ENCODE measurements at regions not wholly inside any gene's neighbourhood (a gene's known extent, or its start where the extent isn't known, plus 50 kb on each side); places are given as distances from the start of the nearest gene placed in this dataset.
"Not testable (repeated sequence)": the region's sequence is repeated elsewhere in the genome, so short reads cannot be mapped to it uniquely, and the experiment has no call there.

DNA sequence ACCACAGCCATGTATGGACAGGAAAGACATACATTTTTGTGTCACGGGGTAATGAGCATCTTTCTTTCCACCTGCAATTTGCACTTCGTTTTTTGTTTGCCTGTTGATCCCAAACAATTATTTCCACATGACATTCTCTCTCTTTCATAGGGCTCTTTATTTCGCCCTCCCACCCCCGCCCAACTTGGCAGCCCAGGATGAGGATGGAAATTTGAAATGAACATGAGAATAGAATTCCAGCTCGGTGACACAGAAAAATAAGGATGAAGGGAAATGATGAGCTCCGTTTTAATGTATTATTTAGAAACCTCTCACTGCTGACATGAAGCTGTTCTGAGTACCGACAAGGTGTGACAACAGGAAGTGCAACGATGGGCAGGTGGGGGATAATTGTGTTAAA is 443.3 kb downstream of the SOCS6 start:
- peaks cover 3% of the 10 kb centered on the region for H3K9me3 ChIP-seq (ENCODE audit: control insufficient read depth, insufficient read depth, low read length)
- no peaks in the 10 kb centered on the region for H3K4me1 ChIP-seq (ENCODE audit: control insufficient read depth, insufficient read depth, low read length)

DNA sequence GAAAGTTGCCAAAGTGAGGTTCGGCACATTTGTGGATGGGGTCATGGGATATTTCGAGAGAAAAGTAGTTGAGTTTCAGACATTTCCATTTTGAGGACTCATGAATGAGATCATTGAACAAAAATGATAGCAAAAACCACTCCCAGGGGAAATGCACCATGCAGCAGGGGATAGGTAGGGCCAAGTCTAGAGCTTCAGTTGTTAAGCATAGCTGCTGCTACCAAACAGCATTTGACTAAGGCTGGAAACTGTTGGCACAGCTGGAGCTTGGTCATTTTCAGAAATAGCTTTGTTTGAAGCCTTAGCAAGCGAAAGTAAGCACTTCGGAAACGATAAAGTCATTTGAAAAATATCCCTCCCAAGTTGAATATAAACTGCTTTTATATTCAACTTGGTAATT is 431.8 kb downstream of the SOCS6 start:
- no peak for DNase-seq (ENCODE audit: low read depth, low spot score)
- Histone ChIP-seq H3K9me3 (ENCODE audit: control insufficient read depth, insufficient read depth, low read length) (peaks cover 4% of the 10 kb centered on the region), H3K36me3 (ENCODE audit: control insufficient read depth, insufficient read depth, low read length) (no peaks in the 10 kb centered on the region), H3K4me3 (ENCODE audit: low read length) (no peak overlapping the region), H3K4me1 (ENCODE audit: control insufficient read depth, insufficient read depth, low read length) (no peaks in the 10 kb centered on the region), H3K27ac (ENCODE audit: low read length) (no peak overlapping the region), H3K27me3 (ENCODE audit: control insufficient read depth, insufficient read depth, low read length) (no peaks in the 10 kb centered on the region)
- WGBS (ENCODE audit: insufficient coverage, insufficient read length): no CpG with 5 or more reads among the region's 5 CpGs

More for the DNA sequence above, 443.3 kb downstream of the SOCS6 start:
- no peak for DNase-seq (ENCODE audit: low read depth, low spot score)
- H3K36me3 ChIP-seq (ENCODE audit: control insufficient read depth, insufficient read depth, low read length): no peaks in the 10 kb centered on the region
- H3K27ac ChIP-seq (ENCODE audit: low read length): no peak overlapping the region
- no CpG with 5 or more reads among the region's 8 CpGs for WGBS (ENCODE audit: insufficient coverage, insufficient read length)
- no peak overlapping the region for H3K4me3 ChIP-seq (ENCODE audit: low read length)
- no peaks in the 10 kb centered on the region for H3K27me3 ChIP-seq (ENCODE audit: control insufficient read depth, insufficient read depth, low read length)

DNA sequence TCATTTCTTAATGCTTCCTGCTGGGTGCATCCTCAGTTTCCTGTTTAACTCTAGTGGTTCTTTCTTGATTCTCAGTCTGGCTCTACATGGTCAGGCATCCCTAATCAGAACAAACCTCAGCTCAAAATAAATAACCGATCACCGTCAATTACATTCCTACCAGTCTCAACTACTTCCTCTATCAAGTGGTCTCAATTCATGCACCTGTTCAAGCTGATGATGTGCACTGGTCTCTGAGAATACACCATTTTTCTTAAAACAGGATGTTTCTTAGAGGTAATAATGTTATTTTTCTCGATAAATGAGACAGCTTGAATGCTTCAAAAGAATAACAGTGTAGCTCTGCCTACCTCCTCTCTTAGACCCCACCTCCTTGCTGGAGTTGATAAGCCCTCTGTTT is 420.9 kb downstream of the SOCS6 start:
- H3K27me3 ChIP-seq (ENCODE audit: control insufficient read depth, insufficient read depth, low read length): no peaks in the 10 kb centered on the region
- no peaks in the 10 kb centered on the region for H3K36me3 ChIP-seq (ENCODE audit: control insufficient read depth, insufficient read depth, low read length)
- no CpG with 5 or more reads among the region's 3 CpGs for WGBS (ENCODE audit: insufficient coverage, insufficient read length)
- H3K27ac ChIP-seq (ENCODE audit: low read length): no peak overlapping the region
- no peaks in the 10 kb centered on the region for H3K4me1 ChIP-seq (ENCODE audit: control insufficient read depth, insufficient read depth, low read length)
- H3K9me3 ChIP-seq (ENCODE audit: control insufficient read depth, insufficient read depth, low read length): peaks cover 12% of the 10 kb centered on the region
- no peak for DNase-seq (ENCODE audit: low read depth, low spot score)
- no peak overlapping the region for H3K4me3 ChIP-seq (ENCODE audit: low read length)

DNA sequence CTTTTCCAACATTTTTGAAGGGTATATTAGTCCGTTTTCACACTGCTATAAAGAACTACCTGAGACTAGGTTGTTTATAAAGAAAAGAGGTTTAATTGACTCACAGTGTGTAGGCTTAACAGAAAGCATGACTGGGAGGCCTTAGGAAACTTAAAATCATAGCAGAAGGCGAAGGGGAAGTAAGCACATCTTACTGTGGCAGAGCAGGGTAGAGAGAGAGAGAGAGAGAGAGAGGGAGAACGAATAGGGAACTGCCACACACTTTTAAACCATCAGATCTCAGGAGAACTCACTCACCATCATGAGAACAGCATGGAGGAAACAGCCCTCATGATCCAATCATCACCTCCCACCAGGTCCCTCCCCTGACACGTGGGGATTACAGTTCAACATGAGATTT is 420.3 kb downstream of the SOCS6 start:
- Histone ChIP-seq H3K27ac (ENCODE audit: low read length) (no peak overlapping the region), H3K4me3 (ENCODE audit: low read length) (no peak overlapping the region), H3K4me1 (ENCODE audit: control insufficient read depth, insufficient read depth, low read length) (no peaks in the 10 kb centered on the region), H3K9me3 (ENCODE audit: control insufficient read depth, insufficient read depth, low read length) (peaks cover 11% of the 10 kb centered on the region), H3K27me3 (ENCODE audit: control insufficient read depth, insufficient read depth, low read length) (no peaks in the 10 kb centered on the region), H3K36me3 (ENCODE audit: control insufficient read depth, insufficient read depth, low read length) (no peaks in the 10 kb centered on the region)
- DNase-seq (ENCODE audit: low read depth, low spot score): no peak
- WGBS (ENCODE audit: insufficient coverage, insufficient read length): no CpG with 5 or more reads among the region's 4 CpGs

DNA sequence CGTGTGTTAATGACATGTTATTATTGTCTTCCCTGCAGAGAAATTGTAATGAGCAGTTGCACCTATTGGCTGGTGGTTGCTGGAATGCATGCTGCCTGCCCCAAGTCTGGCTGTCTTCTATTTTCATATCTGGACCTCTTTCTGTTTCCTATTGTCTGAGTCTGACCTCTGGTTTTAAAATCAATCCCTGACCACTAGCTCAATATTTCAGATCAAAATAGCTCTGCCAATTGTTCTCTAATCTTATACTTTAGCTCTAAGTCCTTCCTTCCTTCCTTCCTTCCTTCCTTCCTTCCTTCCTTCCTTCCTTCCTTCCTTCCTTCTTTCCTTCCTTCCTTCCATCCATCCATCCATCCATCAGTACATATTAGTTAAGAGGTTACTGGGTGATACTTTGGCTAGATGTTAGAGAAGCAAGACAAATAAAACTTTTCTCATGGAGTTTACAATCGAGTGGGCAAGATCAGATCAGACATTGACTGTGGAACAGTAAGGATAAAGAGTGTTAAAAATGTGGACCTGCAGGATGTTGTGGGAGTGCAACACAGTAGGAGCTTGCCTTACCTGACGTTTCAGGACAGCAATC is 417.1 kb downstream of the SOCS6 start:
- no peak overlapping the region for H3K27ac ChIP-seq (ENCODE audit: low read length)
- no CpG with 5 or more reads among the region's 3 CpGs for WGBS (ENCODE audit: insufficient coverage, insufficient read length)
- peaks cover 10% of the 10 kb centered on the region for H3K9me3 ChIP-seq (ENCODE audit: control insufficient read depth, insufficient read depth, low read length)

DNA sequence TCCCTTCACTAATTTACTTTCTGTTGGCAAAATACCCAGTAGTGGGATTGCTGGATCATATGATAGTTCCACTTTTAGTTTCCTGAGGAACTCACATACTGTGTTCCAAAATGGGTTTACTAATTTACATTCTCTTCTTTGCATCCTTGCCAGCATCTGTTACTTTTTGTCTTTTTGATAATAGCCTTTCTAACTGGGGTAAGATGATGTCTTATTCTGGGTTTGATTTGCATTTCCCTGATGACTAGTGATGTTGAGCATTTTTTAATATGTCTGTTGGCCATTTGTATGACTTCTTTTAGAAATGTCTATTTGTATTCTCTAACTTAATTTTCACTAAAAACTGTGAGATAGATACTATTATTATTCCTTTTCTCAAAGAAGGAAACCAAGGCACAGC is 411.7 kb downstream of the SOCS6 start:
- no peaks in the 10 kb centered on the region for H3K4me1 ChIP-seq (ENCODE audit: control insufficient read depth, insufficient read depth, low read length)
- DNase-seq (ENCODE audit: low read depth, low spot score): no peak
- H3K27ac ChIP-seq (ENCODE audit: low read length): no peak overlapping the region
- H3K27me3 ChIP-seq (ENCODE audit: control insufficient read depth, insufficient read depth, low read length): no peaks in the 10 kb centered on the region
- no peak overlapping the region for H3K4me3 ChIP-seq (ENCODE audit: low read length)
- peaks cover 2% of the 10 kb centered on the region for H3K9me3 ChIP-seq (ENCODE audit: control insufficient read depth, insufficient read depth, low read length)
- no peaks in the 10 kb centered on the region for H3K36me3 ChIP-seq (ENCODE audit: control insufficient read depth, insufficient read depth, low read length)

More for the DNA sequence above, 417.1 kb downstream of the SOCS6 start:
- Histone ChIP-seq H3K4me3 (ENCODE audit: low read length) (no peak overlapping the region), H3K36me3 (ENCODE audit: control insufficient read depth, insufficient read depth, low read length) (no peaks in the 10 kb centered on the region), H3K4me1 (ENCODE audit: control insufficient read depth, insufficient read depth, low read length) (no peaks in the 10 kb centered on the region), H3K27me3 (ENCODE audit: control insufficient read depth, insufficient read depth, low read length) (no peaks in the 10 kb centered on the region)
- DNase-seq (ENCODE audit: low read depth, low spot score): no peak

DNA sequence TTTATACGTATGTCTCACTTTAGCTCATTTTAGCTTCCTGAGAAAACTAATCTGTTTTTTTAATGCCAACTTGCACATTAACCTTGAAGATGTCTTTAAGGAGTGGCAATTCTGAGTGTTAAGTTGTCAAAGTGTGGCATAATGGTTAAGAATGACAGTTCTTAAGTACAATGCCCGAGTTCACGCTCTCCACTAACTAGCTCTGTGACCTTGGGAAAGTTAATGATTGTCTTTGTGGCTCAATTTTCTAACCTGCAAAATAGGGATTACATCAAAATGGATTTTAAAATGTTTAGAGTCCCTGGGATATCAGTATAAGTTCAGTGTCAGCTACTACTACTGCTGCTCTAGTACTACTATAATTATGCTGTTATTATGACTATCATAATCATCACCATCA is 409.7 kb downstream of the SOCS6 start:
- Histone ChIP-seq H3K4me3 (ENCODE audit: low read length) (no peak overlapping the region), H3K27ac (ENCODE audit: low read length) (no peak overlapping the region), H3K4me1 (ENCODE audit: control insufficient read depth, insufficient read depth, low read length) (no peaks in the 10 kb centered on the region), H3K9me3 (ENCODE audit: control insufficient read depth, insufficient read depth, low read length) (peaks cover under 1% of the 10 kb centered on the region; the same call in 1 of the 2 replicates), H3K36me3 (ENCODE audit: control insufficient read depth, insufficient read depth, low read length) (no peaks in the 10 kb centered on the region), H3K27me3 (ENCODE audit: control insufficient read depth, insufficient read depth, low read length) (no peaks in the 10 kb centered on the region)
- no CpG with 5 or more reads among the region's 3 CpGs for WGBS (ENCODE audit: insufficient coverage, insufficient read length)
- DNase-seq (ENCODE audit: low read depth, low spot score): no peak

DNA sequence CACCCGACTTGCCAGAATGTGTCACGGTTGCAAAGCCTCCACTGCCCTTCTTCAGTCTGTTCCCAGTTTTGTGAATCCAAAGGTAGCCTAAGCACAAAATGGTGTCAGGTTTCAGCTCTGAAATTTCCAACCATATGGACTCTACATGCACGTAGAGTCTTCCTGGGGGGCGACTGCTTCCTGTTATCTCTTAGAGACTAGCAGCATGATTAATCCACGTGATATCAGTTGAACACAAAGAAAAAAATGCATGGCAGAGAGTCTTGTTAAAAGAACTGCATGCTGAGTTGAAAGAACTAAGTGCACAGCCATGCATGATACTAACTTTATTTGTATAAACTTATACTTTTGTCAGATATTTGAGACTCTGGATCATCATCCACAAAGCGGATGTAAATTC is 404.4 kb downstream of the SOCS6 start:
- H3K4me1 ChIP-seq (ENCODE audit: control insufficient read depth, insufficient read depth, low read length): no peaks in the 10 kb centered on the region
- H3K27ac ChIP-seq (ENCODE audit: low read length): no peak overlapping the region
- no peaks in the 10 kb centered on the region for H3K27me3 ChIP-seq (ENCODE audit: control insufficient read depth, insufficient read depth, low read length)
- no peaks in the 10 kb centered on the region for H3K36me3 ChIP-seq (ENCODE audit: control insufficient read depth, insufficient read depth, low read length)
- H3K9me3 ChIP-seq (ENCODE audit: control insufficient read depth, insufficient read depth, low read length): peaks cover 4% of the 10 kb centered on the region
- WGBS (ENCODE audit: insufficient coverage, insufficient read length): no CpG with 5 or more reads among the region's 6 CpGs
- H3K4me3 ChIP-seq (ENCODE audit: low read length): no peak overlapping the region
- no peak for DNase-seq (ENCODE audit: low read depth, low spot score)

DNA sequence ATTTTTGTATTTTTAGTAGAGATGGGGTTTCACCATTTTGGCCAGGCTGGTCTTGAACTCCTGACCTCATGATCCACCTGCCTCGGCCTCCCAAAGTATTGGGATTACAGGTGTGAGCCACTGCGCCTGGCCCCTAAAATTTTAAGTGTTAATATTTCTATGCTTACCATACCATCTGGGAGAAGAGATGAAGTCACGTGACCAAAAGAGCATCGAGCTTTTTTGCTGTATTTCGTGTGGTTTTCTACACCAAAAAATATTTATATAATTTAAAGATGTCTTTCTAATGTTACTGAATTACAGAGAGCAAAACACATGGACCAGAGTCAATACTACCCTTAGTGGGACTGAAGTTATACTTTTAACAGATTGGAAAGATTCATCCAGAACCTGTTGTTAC is 400.9 kb downstream of the SOCS6 start:
- DNase-seq (ENCODE audit: low read depth, low spot score); H3K4me1 ChIP-seq (ENCODE audit: control insufficient read depth, insufficient read depth, low read length); H3K27ac ChIP-seq (ENCODE audit: low read length); H3K9me3 ChIP-seq (ENCODE audit: control insufficient read depth, insufficient read depth, low read length); H3K4me3 ChIP-seq (ENCODE audit: low read length); H3K27me3 ChIP-seq (ENCODE audit: control insufficient read depth, insufficient read depth, low read length); H3K36me3 ChIP-seq (ENCODE audit: control insufficient read depth, insufficient read depth, low read length): not testable (repeated sequence)
- WGBS (ENCODE audit: insufficient coverage, insufficient read length): no CpG with 5 or more reads among the region's 5 CpGs

DNA sequence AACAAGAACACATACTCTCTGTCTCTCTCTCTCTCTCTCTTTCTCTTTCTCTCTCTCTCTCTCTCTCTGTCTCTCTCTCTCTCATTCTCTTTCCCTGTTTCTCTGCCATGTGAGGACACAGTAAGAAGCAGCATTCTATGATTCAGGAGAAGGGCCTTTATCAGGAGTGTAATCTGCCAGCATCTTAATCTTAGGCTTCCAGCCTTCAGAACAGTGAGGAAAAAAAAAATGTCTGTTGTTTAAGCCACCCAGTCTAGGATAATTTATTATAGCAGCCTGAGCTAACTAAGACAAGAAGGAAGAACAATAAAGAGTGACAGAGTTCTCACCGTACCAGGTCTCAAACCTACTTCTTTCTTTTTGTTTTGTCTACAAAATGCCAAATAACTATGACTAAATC is 399.4 kb downstream of the SOCS6 start:
- Histone ChIP-seq H3K4me3 (ENCODE audit: low read length) (no peak overlapping the region), H3K9me3 (ENCODE audit: control insufficient read depth, insufficient read depth, low read length) (peaks cover 6% of the 10 kb centered on the region), H3K36me3 (ENCODE audit: control insufficient read depth, insufficient read depth, low read length) (no peaks in the 10 kb centered on the region), H3K4me1 (ENCODE audit: control insufficient read depth, insufficient read depth, low read length) (no peaks in the 10 kb centered on the region), H3K27ac (ENCODE audit: low read length) (no peak overlapping the region), H3K27me3 (ENCODE audit: control insufficient read depth, insufficient read depth, low read length) (no peaks in the 10 kb centered on the region)
- no peak for DNase-seq (ENCODE audit: low read depth, low spot score)
- WGBS (ENCODE audit: insufficient coverage, insufficient read length): no CpG with 5 or more reads among the region's 1 CpG

DNA sequence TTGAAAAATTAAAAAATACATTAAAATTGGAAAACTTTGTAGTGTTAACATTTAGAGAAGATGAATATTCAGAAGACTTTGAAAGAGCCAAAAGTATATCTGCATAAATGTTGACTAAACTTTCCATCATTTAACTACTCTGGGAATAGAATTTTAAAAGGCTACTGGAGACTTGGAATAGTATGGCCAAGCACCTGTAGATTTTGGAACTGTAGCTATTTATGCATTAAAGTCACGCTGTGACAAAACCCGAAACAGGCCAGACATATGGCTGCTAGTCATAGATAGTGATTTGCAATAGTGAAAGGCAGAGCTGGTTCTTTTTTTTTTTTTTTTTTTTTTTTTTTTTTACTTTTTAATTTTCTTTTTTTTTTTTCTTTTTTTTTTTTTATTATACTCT is 396.0 kb downstream of the SOCS6 start:
- no peaks in the 10 kb centered on the region for H3K36me3 ChIP-seq (ENCODE audit: control insufficient read depth, insufficient read depth, low read length)
- H3K9me3 ChIP-seq (ENCODE audit: control insufficient read depth, insufficient read depth, low read length): peaks cover 5% of the 10 kb centered on the region; the same call in 1 of the 2 replicates
- H3K27ac ChIP-seq (ENCODE audit: low read length): no peak overlapping the region
- no peaks in the 10 kb centered on the region for H3K4me1 ChIP-seq (ENCODE audit: control insufficient read depth, insufficient read depth, low read length)
- no peak for DNase-seq (ENCODE audit: low read depth, low spot score)
- no CpG with 5 or more reads among the region's 2 CpGs for WGBS (ENCODE audit: insufficient coverage, insufficient read length)
- no peak overlapping the region for H3K4me3 ChIP-seq (ENCODE audit: low read length)
- no peaks in the 10 kb centered on the region for H3K27me3 ChIP-seq (ENCODE audit: control insufficient read depth, insufficient read depth, low read length)
